HG03442 (cell line): ENCODE measurements at regions not wholly inside any gene's neighbourhood (a gene's known extent, or its start where the extent isn't known, plus 50 kb on each side); places are given as distances from the start of the nearest gene placed in this dataset.
"Not testable (repeated sequence)": the region's sequence is repeated elsewhere in the genome, so short reads cannot be mapped to it uniquely, and the experiment has no call there.

Source experiments
- ATAC-seq: cut with Tn5 transposase; IDR thresholded peaks from one replicate; pipeline ENCODE4 v1.9.1; 2021; ENCODE audit warnings: mild to moderate bottlenecking, moderate library complexity; ENCODE audit not compliant: unreplicated experiment

GRCh38 chrY:26167332-26167731 lies 545.4 kb downstream of the CDY1 start:
- ATAC-seq = not testable (repeated sequence)

- not testable (repeated sequence) for ATAC-seq
These were observed 557.4 kb downstream of the CDY1 start for GRCh38 chrY:26179326-26179725.

- ATAC-seq = not testable (repeated sequence)
These were observed 603.1 kb downstream of the CDY1 start for GRCh38 chrY:26224974-26225373.

GRCh38 chrY:26225468-26225867 lies 603.6 kb downstream of the CDY1 start:
- peak; percentile 58 for ATAC-seq

GRCh38 chrY:26240944-26241343 lies 619.0 kb downstream of the CDY1 start:
- ATAC-seq = not testable (repeated sequence)

GRCh38 chrY:26254262-26254661 lies 632.3 kb downstream of the CDY1 start:
- ATAC-seq = not testable (repeated sequence)

GRCh38 chrY:26265449-26265848 lies 643.5 kb downstream of the CDY1 start:
- ATAC-seq = not testable (repeated sequence)

- ATAC-seq = not testable (repeated sequence)
These were observed 646.5 kb downstream of the CDY1 start for GRCh38 chrY:26268421-26268820.

GRCh38 chrY:26268934-26269333 lies 647.0 kb downstream of the CDY1 start:
- ATAC-seq = not testable (repeated sequence)

GRCh38 chrY:26273089-26273488 lies 651.2 kb downstream of the CDY1 start:
- ATAC-seq = not testable (repeated sequence)

GRCh38 chrY:26306046-26306445 lies 684.1 kb downstream of the CDY1 start:
- ATAC-seq = not testable (repeated sequence)

- not testable (repeated sequence) for ATAC-seq
These were observed 684.9 kb downstream of the CDY1 start for GRCh38 chrY:26306630-26307385.

- ATAC-seq = not testable (repeated sequence)
These were observed 686.4 kb downstream of the CDY1 start for GRCh38 chrY:26308308-26308707.

- not testable (repeated sequence) for ATAC-seq
These were observed 693.1 kb downstream of the CDY1 start for GRCh38 chrY:26315065-26315464.

GRCh38 chrY:26319488-26320202 lies 697.7 kb downstream of the CDY1 start:
- ATAC-seq = not testable (repeated sequence)

GRCh38 chrY:26322756-26323155 lies 700.8 kb downstream of the CDY1 start:
- not testable (repeated sequence) for ATAC-seq

- ATAC-seq = not testable (repeated sequence)
These were observed 731.0 kb downstream of the CDY1 start for GRCh38 chrY:26352931-26353330.

- no peak for ATAC-seq
These were observed 732.3 kb downstream of the CDY1 start for GRCh38 chrY:26354191-26354590.

GRCh38 chrY:26359869-26360268 lies 738.0 kb downstream of the CDY1 start:
- ATAC-seq = not testable (repeated sequence)

- not testable (repeated sequence) for ATAC-seq
These were observed 738.6 kb downstream of the CDY1 start for GRCh38 chrY:26360472-26360871.

GRCh38 chrY:26363442-26363841 lies 741.5 kb downstream of the CDY1 start:
- ATAC-seq = not testable (repeated sequence)

- ATAC-seq = not testable (repeated sequence)
These were observed 744.2 kb downstream of the CDY1 start for GRCh38 chrY:26366091-26366490.
